ENCODE measurements at regions not wholly inside any gene's neighbourhood (a gene's known extent, or its start where the extent isn't known, plus 50 kb on each side); places are given as distances from the start of the nearest gene placed in this dataset.

GRCh38 chr10:131736321-131736980 lies 164.4 kb upstream of the PPP2R2D start:
- TF ChIP-seq POLR2AphosphoS5 (IDR thresholded peaks at IDR 0.05) (no peak), CTCF (IDR thresholded peaks at IDR 0.05) (no peak), POLR2A (IDR thresholded peaks at IDR 0.05) (no peak)

All from gastroesophageal sphincter (tissue), 3 donors.